ENCODE measurements at regions not wholly inside any gene's neighbourhood (a gene's known extent, or its start where the extent isn't known, plus 50 kb on each side); places are given as distances from the start of the nearest gene placed in this dataset.

DNA sequence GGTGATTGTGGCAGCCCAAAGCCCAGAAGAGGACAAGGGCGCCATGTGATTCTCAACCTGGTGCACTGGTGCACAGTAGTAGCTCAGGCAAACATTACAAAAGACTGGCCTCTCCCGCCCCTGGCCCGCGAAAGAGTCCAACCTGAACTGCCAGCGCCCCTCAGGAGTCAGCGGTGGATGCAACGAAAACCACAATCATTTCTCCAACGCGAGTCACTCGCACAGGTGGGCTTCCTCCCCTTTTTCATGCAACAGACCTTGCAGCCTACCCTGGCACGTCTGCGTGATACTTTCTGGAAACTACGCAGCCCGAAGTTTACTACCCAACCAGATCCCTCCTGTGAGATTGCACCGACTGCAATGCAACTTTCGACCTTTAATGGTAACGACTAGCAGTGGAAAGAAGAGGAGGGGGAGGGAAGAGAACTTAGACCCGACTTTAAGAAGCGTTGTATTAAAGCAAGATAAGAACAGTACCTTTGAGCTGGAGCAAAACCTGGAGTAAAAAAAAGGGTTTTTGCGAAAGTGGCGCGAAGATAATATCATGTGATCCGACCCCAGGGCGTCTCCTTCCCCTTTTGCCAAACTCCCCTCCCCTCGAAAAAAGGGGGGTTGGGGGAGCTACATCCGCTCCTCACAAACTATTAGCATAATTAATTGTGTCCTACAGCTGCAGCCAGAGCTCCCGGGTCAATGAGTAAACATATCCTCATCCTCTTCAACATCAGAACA, 63.3 kb upstream of the CCDC160 start:
- DNase-seq (ENCODE audit: low spot score) = no peak

DNA sequence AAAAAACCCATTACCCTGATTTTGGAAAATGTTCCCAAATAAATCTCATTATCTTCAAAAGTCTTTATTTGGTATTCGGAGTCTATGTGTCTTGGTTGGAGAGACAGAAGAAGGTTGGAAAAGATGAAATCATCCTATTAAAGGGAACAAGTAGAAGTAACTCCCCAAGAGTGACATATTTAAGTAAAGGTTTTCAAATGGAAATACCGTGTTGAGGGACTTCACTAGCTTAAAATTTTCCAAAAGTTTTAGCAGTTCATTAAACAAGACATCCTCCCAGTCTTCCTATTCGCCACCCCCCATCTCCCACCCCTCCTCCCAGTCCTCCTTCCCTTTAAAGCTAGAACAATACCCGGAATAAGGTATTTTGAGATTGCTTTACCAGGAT, 62.7 kb upstream of the CCDC160 start:
- DNase-seq (ENCODE audit: low spot score) = no peak

DNA sequence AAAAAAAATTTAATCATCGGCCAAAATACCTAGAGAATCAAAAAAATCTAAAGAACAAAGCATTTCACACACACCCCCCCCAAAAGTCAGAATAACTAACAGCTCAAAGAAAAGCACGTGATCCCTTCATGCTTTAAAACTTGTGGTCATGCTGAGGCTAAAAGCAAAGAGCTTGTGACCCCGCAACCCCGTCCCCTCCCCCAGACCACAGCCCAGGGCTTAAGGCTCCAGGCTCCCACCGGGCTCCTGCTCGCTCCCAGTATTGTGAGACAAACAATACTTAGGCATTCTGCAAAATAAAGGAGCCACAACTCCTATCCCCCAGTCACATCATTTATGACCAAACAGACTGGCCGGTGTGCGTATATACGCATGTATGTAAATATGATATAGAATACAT, 62.1 kb upstream of the CCDC160 start:
- no peak for DNase-seq (ENCODE audit: low spot score)

DNA sequence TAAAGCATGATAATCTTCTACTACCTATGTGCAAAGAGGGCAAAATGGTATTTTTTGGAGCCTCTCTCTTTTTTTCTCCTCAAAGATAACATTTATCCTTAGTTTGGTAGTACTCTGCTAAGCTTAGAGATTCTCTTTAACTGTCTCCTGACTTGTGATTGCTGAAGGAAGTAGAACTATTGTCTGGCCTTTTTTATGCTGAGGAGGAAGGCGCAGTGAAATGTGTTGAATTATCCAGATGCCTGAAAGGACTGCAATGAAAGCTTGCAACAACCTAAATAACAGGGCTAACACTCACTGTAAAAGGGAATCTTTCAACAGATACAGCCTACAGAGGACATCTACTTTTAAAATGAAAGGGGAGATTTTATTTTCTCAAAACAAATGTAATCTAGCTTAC, 59.5 kb upstream of the CCDC160 start:
- no peak for DNase-seq (ENCODE audit: low spot score)

DNA sequence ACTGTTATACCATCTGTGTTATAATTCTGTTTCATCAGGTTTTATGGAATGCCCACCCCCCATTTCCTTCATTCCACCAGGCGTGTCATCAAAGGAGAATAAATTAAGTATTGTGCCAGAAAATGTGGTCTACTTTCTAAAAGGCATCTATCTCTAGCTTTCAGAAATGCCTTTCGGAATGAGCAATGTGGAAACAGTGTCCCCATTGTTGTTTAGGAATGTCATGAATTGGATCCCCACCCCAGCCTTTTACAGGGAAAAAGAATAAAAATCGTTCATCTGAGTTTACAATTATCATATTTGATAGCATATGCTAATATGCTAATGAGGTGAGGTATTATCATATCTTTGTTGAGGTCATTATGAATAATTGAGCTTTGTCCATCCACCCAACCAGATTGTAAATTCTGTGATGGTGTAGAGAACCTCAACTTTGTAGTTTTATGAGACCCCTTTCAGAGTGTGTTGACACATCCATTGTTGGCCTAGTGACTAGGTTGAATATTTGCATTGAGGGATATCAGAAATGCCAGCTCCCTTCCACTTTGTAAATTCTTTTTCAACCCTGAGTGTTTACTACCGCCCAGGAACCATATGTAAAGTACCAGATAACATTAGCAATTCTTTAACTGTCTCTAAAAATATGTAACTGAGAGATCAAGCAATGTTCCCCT, 56.2 kb upstream of the CCDC160 start:
- no peak for DNase-seq (ENCODE audit: low spot score)

DNA sequence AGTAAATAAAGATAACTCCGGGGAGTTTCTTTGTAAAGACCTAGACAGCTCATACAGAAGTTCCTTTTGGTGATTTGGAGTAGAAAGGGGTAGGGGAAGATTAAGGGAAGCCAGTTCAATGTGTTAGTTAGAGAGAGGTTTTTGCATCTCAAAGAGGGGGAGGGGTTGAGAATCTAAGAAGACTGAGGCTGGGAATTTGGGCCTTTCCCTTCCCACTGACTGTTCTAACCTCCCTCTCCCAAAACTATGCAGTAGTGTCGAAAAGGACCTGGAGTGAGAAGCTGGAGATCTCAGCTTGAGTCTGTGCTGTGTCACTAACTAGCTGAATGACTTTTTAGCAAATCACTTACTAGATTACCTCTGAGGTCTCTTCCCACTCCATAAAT, 55.7 kb upstream of the CCDC160 start:
- DNase-seq (ENCODE audit: low spot score) = no peak

DNA sequence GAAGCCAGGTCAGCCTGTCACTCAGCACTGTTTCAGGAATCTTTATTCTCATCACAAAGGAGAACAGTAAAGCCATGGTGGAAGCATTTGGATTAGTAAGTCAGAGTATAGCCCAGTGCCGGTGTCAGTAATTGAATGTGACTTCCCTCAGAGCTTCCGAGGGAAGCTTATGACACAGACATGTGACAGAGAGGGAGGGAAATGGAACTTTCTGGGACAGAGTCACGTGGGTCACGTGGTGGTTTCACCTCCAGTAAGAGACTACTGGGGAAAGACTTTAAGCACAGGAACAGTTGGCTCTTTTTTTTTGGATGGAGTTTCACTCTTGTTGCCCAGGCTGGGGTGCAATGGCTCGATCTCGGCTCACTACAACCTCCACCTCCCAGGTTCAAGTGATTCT, 53.3 kb upstream of the CCDC160 start:
- no peak for DNase-seq (ENCODE audit: low spot score)

DNA sequence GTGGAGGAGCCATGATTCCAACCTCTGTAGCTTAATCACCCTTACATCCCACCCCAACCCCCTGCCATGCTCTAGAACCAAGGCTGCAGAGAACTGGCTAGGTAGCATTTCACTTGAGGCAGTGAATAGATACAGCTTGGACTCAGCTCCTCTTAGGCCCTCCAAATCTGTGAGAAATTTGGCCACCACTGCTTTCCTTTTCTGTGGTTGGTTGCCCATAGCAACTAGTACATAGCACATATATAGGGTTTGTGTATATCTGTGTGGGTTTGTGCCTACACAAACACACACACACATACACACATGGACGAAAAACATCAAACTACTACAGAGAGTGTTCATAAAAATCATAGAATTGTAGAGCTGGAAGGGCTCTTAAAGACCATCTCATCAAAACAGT, 52.0 kb upstream of the CCDC160 start:
- DNase-seq (ENCODE audit: low spot score) = no peak

DNA sequence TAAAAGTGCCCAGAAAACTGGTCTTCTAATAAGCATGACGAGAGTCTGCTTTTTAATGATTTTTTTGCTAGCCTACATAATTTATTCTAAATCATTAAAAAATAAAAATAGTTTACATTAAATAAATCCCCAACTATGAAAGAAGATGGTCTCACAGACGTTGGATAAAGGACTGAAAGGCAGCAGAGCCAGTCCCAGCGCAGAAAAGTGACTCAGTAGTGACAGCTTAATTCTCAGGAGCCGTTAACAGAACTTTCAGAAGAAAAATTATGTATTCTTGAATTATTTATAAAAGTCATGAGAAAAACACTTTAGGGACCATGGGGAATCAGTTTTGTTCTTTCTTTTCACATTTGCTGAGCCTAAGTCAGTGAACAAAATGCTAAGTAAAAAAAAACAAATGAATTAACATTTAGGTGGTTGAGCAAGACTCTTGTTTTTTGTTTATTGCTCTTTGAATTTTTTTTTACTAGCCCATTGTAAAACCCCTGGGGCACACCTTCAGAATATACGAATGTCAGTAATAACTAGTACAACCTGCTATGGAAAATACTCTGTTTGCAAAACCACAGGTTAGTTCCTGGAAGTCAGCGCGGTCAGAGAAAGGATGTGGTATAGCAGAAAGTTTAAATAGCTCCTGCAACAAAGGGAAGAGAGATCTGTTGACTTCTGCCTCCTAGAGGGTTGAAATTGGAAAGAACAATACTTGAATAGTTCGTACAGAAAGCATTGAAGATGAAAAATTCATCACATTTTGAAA, 50.4 kb upstream of the CCDC160 start:
- no peak for DNase-seq (ENCODE audit: low spot score)
